H1 (cell line): ENCODE measurements at regions not wholly inside any gene's neighbourhood (a gene's known extent, or its start where the extent isn't known, plus 50 kb on each side); places are given as distances from the start of the nearest gene placed in this dataset.

Experiments used
- RAD21 ChIP-seq, 2 experiments: IDR thresholded peaks in 1 of 2; conservative IDR thresholded peaks in 1 of 2; 2 replicates each; pipeline ENCODE4 v1.6.1; 2011; ENCODE audit warnings: low read depth in 2 of 2, low read length in 2 of 2, improper control_type of control experiment in 1 of 2, inconsistent platforms in 1 of 2, mild to moderate bottlenecking in 1 of 2, moderate library complexity in 1 of 2
- SAP30 ChIP-seq: fragments of 300-600 bp; sonication (generic); IDR thresholded peaks from 2 replicates; pipeline ENCODE4 v1.7.1; 2012; ENCODE audit warnings: low read length, moderate library complexity, mild to moderate bottlenecking, inconsistent platforms; ENCODE audit not compliant: insufficient read depth, insufficient replicate concordance
- TF ChIP-seq, protein P1 (sequence below), 3 experiments: IDR thresholded peaks; 1 replicate in 2 of 3; 2 replicates in 1 of 3; pipeline versions ENCODE4 v1.5.1 to v1.6.1; 2011; ENCODE audit warnings: low read length in 3 of 3, mild to moderate bottlenecking in 3 of 3, inconsistent platforms in 2 of 3, low read depth in 1 of 3, moderate library complexity in 1 of 3; ENCODE audit not compliant: insufficient read depth in 1 of 3; ENCODE audit errors: control extremely low read depth in 1 of 3

- TF ChIP-seq, protein P1, sequence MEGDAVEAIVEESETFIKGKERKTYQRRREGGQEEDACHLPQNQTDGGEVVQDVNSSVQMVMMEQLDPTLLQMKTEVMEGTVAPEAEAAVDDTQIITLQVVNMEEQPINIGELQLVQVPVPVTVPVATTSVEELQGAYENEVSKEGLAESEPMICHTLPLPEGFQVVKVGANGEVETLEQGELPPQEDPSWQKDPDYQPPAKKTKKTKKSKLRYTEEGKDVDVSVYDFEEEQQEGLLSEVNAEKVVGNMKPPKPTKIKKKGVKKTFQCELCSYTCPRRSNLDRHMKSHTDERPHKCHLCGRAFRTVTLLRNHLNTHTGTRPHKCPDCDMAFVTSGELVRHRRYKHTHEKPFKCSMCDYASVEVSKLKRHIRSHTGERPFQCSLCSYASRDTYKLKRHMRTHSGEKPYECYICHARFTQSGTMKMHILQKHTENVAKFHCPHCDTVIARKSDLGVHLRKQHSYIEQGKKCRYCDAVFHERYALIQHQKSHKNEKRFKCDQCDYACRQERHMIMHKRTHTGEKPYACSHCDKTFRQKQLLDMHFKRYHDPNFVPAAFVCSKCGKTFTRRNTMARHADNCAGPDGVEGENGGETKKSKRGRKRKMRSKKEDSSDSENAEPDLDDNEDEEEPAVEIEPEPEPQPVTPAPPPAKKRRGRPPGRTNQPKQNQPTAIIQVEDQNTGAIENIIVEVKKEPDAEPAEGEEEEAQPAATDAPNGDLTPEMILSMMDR (IDR thresholded peaks at IDR 0.05; ENCODE audit: control extremely low read depth in 1 of 3, insufficient read depth in 1 of 3, low read depth in 1 of 3, low read length in 3 of 3): no peak
- no peak for TF ChIP-seq SAP30
- no peak for TF ChIP-seq RAD21 (IDR thresholded peaks at IDR 0.05 in 1 of 2, conservative IDR thresholded peaks at IDR 0.05 in 1 of 2; ENCODE audit: low read depth in 2 of 2, low read length in 2 of 2)
Observed at GRCh38 chr11:70616317-70616716, 218.0 kb downstream of the CTTN start (continued).
